ENCODE measurements at regions not wholly inside any gene's neighbourhood (a gene's known extent, or its start where the extent isn't known, plus 50 kb on each side); places are given as distances from the start of the nearest gene placed in this dataset.

DNA sequence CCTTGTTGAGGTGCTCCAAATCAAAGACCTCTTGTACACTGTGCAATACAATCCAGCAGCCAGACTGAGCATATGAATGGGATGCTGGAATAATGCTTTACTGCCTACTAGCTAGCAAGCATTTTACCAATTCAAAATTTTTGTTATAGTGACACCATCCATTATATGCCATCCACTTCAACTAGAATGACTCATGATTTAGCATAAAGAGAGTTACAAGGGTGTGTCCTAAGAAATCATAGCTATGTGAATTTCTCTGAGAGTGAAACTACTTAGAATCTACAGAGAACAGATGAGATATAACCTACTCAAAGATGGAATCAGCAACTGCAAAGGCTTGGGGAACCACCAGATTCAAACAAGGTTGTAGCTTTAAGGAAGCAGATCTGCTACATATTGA, 221.9 kb downstream of the LHFPL1 start:
- no peak for TF ChIP-seq CTCF (IDR thresholded peaks at IDR 0.05)
- TF ChIP-seq EP300 (IDR thresholded peaks at IDR 0.05) = no peak

Measured in esophagus muscularis mucosa (tissue), 3 donors.